Right lung (tissue), 2 donors: ENCODE measurements at regions not wholly inside any gene's neighbourhood (a gene's known extent, or its start where the extent isn't known, plus 50 kb on each side); places are given as distances from the start of the nearest gene placed in this dataset.
A peak's percentile ranks its signal among the peaks of the same experiment; 100 is the strongest.

Experiments used
- DNase-seq, 2 donors: peaks; one replicate each; pipeline ENCODE4 v3.0.0-alpha.2; 2013

GRCh38 chr5:6006838-6007314 is 371.5 kb downstream of the MED10 start:
- DNase-seq = no peak

GRCh38 chr5:6003040-6003825 is 375.1 kb downstream of the MED10 start:
- DNase-seq = no peak

- no peak for DNase-seq
Observed at GRCh38 chr5:6000867-6001266, 377.5 kb downstream of the MED10 start.

- DNase-seq = no peak
Observed at GRCh38 chr5:5995819-5996218, 382.5 kb downstream of the MED10 start.

GRCh38 chr5:5986492-5987178 is 391.7 kb downstream of the MED10 start:
- no peak for DNase-seq

GRCh38 chr5:5985332-5985731 is 393.0 kb downstream of the MED10 start:
- DNase-seq = no peak

GRCh38 chr5:5983261-5983980 is 394.9 kb downstream of the MED10 start:
- no peak for DNase-seq

- DNase-seq = no peak
Observed at GRCh38 chr5:5981562-5981961, 396.8 kb downstream of the MED10 start.

GRCh38 chr5:5980538-5980895 is 397.8 kb downstream of the MED10 start:
- no peak for DNase-seq

GRCh38 chr5:5979761-5980537 is 398.4 kb downstream of the MED10 start:
- DNase-seq = no peak

GRCh38 chr5:5979377-5979760 is 399.0 kb downstream of the MED10 start:
- DNase-seq = no peak

GRCh38 chr5:5978501-5979376 is 399.6 kb downstream of the MED10 start:
- DNase-seq = peak in 1 of 2 donors; percentile 17

GRCh38 chr5:5971203-5971602 is 407.1 kb downstream of the MED10 start:
- no peak for DNase-seq

GRCh38 chr5:5969942-5970483 is 408.3 kb downstream of the MED10 start:
- DNase-seq = no peak

GRCh38 chr5:5968981-5969380 is 409.4 kb downstream of the MED10 start:
- DNase-seq = no peak

GRCh38 chr5:5967944-5968343 is 410.4 kb downstream of the MED10 start:
- DNase-seq = no peak

- no peak for DNase-seq
Observed at GRCh38 chr5:5967373-5967772, 411.0 kb downstream of the MED10 start.

- DNase-seq = no peak
Observed at GRCh38 chr5:5965132-5965531, 413.2 kb downstream of the MED10 start.

GRCh38 chr5:5964347-5964746 is 414.0 kb downstream of the MED10 start:
- DNase-seq = no peak

GRCh38 chr5:5957737-5958136 is 420.6 kb downstream of the MED10 start:
- no peak for DNase-seq

GRCh38 chr5:5954275-5954598 is 424.1 kb downstream of the MED10 start:
- DNase-seq = no peak
